OCI-LY7 (cell line): ENCODE measurements at regions not wholly inside any gene's neighbourhood (a gene's known extent, or its start where the extent isn't known, plus 50 kb on each side); places are given as distances from the start of the nearest gene placed in this dataset.

Experiments
- CTCF ChIP-seq: fragments of 200-600 bp; sonication (generic); conservative IDR thresholded peaks from 2 replicates; pipeline ENCODE4 v1.5.1; 2014; ENCODE audit warnings: mild to moderate bottlenecking, antibody characterized with exemption, low read length, moderate library complexity, mixed read lengths
- EZH2phosphoT487 ChIP-seq: fragments of 200-600 bp; sonication (generic); IDR thresholded peaks from 2 replicates; pipeline ENCODE4 v1.6.1; 2018; ENCODE audit warnings: low read depth, borderline replicate concordance, mild to moderate bottlenecking, mixed run types, antibody characterized with exemption, low read length, moderate library complexity, mixed read lengths

GRCh38 chr2:45193581-45193980 lies 184.3 kb upstream of the SIX2 start:
- TF ChIP-seq EZH2phosphoT487: no peak
- no peak for TF ChIP-seq CTCF
